Activated CD4-positive, alpha-beta T cell treated with anti-CD3 and anti-CD28 coated beads for 48 hours (primary cell): ENCODE measurements at regions not wholly inside any gene's neighbourhood (a gene's known extent, or its start where the extent isn't known, plus 50 kb on each side); places are given as distances from the start of the nearest gene placed in this dataset.

Experiments used
- DNase-seq: peaks from one replicate; pipeline ENCODE4 v3.0.0-alpha.2; 2020

- DNase-seq: no peak
Observed at GRCh38 chr3:187823746-187824145, 78.5 kb upstream of the BCL6 start.

- DNase-seq: no peak
Observed at GRCh38 chr3:187827723-187828122, 82.5 kb upstream of the BCL6 start.

DNA sequence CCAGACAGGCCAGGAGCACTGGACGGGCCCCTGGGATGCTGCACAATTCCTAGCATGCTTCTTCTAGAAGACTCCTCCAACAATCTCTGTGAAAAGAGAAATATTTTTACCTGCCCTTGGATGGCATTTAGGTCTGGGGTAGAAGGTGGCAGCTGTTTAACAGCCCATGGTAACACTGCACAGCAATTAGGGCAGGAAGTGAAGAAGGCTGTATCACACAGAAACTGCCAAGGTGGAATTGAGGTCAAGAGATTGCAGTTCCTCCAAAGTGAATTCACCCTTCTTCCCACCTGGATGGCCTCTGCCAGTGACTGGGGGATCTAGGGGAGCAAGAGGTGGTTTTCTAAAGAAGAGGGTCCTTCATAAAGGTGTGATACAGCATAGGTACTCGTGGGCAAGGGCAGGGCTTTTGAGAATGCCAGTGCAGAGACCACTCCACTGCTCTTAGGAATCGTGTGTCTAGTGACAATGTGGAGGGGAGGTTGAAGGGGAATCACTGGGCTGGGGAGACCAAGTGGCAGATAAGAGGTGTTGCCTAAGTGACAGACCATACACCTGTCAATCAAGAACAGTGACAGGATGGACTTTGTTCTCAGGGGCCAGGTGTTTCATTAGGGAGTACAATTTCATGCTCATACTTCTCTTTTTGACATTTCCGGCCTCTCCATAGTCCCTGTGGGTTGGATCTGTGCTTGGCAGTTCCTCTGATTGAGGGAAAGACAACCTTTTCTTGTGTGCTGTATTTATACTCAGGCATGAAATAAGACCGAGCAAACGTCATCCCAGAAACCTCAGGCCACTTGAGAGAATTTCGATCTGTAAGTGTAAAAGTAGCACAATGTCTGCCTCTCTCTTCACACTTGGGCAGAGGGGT lies 83.5 kb upstream of the BCL6 start:
- no peak for DNase-seq

- DNase-seq: no peak
Observed at GRCh38 chr3:187830181-187830580, 84.9 kb upstream of the BCL6 start.

DNA sequence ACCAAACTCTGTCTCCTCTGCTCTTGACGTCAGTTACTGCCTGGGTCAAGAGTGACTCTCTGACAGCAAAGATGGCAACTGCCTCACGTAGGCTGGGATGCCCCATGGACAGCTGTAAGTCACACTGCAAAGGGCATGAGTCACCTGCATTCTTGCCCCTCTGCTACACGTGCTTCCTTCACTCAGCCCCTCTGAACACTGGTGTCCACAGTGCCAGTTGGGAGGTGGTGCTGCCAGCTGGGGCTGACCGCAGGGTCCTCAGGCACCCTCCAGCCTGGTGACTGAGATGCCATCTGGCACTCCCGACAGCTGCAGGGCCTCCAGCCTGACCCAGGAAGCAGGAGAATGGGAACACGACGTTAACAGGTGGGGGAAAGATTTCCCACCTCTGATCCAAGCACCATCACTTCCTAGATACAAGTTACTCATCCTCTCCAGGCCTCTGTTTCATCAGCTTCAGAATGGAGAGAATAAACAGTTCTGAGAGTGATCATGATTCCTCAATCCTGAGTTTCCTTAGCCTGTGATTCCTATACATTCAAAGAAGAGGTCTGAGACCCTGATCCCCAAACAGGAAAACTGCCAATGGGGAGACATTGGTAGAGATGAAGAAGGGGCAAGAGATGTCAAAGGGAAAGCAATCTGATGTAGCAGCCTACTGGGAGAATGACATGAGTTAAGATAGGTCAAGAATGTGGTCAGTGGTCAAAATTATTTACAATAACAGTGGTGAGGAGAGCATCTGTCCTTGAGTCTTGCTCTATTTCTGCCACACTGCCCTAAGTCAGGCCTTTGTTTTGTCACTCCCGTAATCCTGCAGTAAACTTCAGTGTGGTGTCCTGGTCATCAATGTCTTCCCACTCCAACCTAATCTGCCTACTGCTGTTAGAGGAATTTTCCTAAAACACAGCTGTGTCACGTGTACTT lies 86.1 kb upstream of the BCL6 start:
- DNase-seq: no peak

GRCh38 chr3:187832202-187832601 lies 86.9 kb upstream of the BCL6 start:
- DNase-seq: no peak

GRCh38 chr3:187833375-187833774 lies 88.1 kb upstream of the BCL6 start:
- no peak for DNase-seq

GRCh38 chr3:187833799-187834578 lies 88.7 kb upstream of the BCL6 start:
- peak; percentile 49 for DNase-seq

- DNase-seq: no peak
Observed at GRCh38 chr3:187836823-187837770, 91.8 kb upstream of the BCL6 start.

GRCh38 chr3:187838016-187838540 lies 92.8 kb upstream of the BCL6 start:
- no peak for DNase-seq

- DNase-seq: no peak
Observed at GRCh38 chr3:187839422-187839821, 94.2 kb upstream of the BCL6 start.

DNA sequence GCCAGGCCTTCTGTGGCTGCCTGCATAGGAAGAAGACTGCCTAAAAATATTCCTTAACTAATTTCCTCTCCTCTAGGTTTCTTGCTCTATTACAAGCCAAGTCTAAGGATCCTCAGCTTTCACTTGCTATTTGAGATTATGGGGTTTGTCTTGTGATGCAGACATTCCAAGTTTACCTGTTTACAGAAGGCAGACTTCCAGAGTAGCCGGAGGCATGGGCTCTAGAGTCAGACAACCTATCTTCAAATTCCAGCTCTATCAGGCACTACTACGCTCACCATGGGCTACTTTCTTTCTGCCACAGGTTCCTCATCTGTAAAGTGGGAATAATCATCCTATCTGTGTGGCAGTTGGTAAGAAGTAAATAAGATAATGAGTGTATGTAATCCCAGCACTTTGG lies 95.6 kb upstream of the BCL6 start:
- no peak for DNase-seq

- DNase-seq: peak; percentile 27
Observed at GRCh38 chr3:187841560-187841959, 96.3 kb upstream of the BCL6 start.

DNA sequence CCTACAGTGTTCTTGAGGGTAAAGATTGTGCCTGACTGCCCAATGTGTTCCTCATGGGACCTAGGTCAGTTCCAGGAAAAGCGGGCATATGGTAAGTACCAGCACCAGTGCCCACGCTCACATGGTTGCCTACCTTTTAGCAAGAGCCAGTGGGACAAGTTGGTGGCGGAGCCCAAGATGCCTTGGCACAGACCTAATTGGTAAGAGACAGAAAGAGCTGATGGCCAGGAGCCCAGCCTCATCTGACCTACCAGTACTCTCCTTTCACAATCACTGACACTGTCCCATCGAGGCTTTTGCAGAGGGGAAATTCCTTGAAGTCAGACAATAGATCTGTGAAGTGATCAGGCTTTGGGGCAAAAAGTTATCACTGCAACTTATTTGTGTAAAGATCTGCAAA lies 98.4 kb upstream of the BCL6 start:
- no peak for DNase-seq

GRCh38 chr3:187844708-187845107 lies 99.4 kb upstream of the BCL6 start:
- DNase-seq: no peak

DNA sequence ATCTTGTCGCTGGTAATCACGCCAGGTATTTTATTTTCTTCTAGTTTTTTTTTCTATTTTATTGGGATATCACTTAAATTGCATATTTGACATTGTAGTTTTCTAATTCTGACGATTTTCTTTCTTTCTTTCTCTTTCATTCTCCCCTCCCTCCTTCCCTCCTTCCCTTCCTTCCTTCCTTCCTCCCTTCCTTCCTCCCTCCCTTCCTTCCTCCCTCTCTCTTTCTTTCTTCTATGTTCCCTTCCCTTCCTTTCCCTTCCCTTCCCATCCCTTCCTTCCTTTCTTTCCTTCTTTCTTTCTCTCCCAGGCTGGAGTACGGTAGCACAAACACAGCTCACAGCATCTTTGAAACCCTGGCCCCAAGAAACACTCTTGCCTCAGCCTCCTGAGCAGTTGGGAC lies 100.6 kb upstream of the BCL6 start:
- no peak for DNase-seq

DNA sequence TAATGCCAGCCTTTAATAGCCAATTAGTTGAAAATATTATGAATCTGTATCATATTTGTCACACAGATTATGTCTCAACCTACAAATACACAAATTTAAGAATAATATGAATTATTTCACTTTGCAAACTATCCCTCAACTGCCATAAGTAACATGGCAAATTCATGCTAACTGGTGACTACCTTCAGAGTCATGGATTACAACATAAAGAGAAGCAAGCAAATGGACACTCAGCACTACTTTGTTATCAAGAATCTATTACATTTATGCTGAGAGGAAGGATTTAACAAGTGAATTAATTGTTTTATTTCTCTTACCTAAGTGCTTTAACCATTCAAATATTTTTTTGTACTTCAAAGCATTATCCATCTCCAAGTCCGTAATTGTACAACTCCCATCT lies 103.1 kb upstream of the BCL6 start:
- no peak for DNase-seq

DNA sequence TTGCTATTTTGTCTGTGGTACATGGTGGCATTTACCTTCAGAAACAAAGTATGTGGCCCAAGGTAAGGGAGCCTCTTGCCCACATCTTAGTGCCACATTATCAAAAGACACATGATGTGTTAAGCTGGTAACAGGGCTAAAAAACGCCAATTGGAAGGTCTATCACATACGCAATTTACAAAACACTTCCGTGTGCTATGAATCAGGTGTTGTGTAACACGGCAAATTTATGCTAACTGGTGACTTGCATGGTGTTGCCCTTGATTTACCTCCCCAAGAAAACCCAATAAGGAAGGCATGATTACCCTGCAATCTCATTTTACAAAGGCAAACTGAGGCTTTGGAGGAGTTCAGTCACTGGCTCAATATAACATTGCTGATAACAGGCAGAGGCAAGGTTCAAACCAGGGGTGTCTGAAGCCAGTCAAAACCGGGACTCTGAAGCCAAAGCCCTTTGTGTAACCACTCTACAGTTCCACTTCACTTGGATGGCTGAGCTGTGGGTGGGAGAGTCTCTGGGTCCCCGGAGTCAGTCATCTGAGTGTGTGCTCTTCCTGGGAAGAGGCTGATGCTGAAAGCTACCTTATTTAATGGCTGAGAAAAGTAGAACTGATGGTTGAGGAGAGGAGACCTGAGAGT lies 103.9 kb upstream of the BCL6 start:
- DNase-seq: no peak

- DNase-seq: no peak
Observed at GRCh38 chr3:187850258-187850921, 105.1 kb upstream of the BCL6 start.
